ENCODE measurements at regions not wholly inside any gene's neighbourhood (a gene's known extent, or its start where the extent isn't known, plus 50 kb on each side); places are given as distances from the start of the nearest gene placed in this dataset.

DNA sequence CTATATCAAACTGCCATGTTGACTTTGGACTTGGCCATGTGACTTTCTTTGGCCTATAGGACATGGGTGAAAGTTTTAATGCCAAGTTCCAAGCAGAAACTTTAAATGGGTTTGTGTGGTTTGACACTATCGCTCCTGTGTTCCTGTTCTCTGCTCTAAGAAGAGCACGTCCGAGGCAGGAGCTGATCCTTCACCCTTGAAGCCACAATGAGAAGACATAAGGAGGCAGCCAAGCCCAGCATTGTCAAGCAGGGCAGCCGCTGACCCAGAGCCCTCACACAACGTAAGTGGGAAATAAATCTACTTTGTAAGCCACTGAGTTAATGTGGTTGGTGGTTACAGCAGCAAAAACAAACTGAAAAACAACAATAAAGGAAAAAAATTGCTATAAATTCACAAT is 422.4 kb downstream of the PID1 start:
- Histone ChIP-seq H3K36me3 (ENCODE audit: control insufficient read depth in 4 of 4, insufficient read depth in 3 of 4, low read depth in 1 of 4, low read length in 3 of 4) (no peaks in the 10 kb centered on the region), H3K27ac (ENCODE audit: low read depth in 1 of 2, low read length in 2 of 2) (no peak overlapping the region), H3K27me3 (ENCODE audit: control insufficient read depth in 4 of 4, insufficient read depth in 4 of 4, low read length in 3 of 4) (no peaks in the 10 kb centered on the region), H3K4me1 (ENCODE audit: control insufficient read depth in 4 of 4, insufficient read depth in 4 of 4, low read length in 3 of 4) (peaks cover 0 to 17% (median 8%) of the 10 kb centered on the region in 4 donors), H3K4me3 (ENCODE audit: low read depth in 1 of 3, low read length in 3 of 3) (no peak overlapping the region), H3K9ac (ENCODE audit: low read depth in 1 of 2, low read length in 2 of 2) (no peak overlapping the region), H3K9me3 (ENCODE audit: control insufficient read depth in 4 of 4, low read length in 3 of 4) (no peaks in the 10 kb centered on the region)
- TF ChIP-seq FOXA1 (IDR thresholded peaks at IDR 0.05): no peak
- TF ChIP-seq HNF4A (conservative IDR thresholded peaks at IDR 0.05): no peak
- TF ChIP-seq FOXA2 (IDR thresholded peaks at IDR 0.05): no peak
- TF ChIP-seq TAF1 (conservative IDR thresholded peaks at IDR 0.05): no peak
- no peak for TF ChIP-seq SP1 (IDR thresholded peaks at IDR 0.05)
- 88% methylated on average over 5 of the region's 5 CpGs for WGBS
- DNase-seq (ENCODE audit: low spot score): no peak

DNA sequence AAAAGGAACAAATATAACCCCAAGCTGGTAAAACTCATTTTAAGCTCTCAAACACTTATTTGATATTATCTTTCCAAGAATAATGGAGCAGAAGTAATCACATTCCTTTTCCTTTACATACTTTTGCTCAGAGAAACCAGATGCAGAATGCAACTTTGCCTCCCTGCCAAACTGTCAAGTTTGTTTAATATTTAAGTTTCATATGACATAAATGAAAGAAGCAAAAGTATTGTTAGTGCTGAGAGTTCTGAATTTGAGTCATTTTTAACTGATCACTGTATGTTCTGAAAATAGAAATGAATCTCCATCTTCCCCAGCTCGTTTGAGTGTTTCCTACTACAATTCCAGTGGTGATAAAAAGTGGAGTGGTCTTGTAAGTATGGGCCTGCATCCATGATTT is 423.4 kb downstream of the PID1 start:
- H3K27ac ChIP-seq (ENCODE audit: low read depth in 1 of 2, low read length in 2 of 2): no peak overlapping the region
- 58% methylated on average over 1 of the region's 1 CpG for WGBS
- TF ChIP-seq GABPA (IDR thresholded peaks at IDR 0.05 in 1 of 2, conservative IDR thresholded peaks at IDR 0.05 in 1 of 2) (no peak), HNF4G (IDR thresholded peaks at IDR 0.05) (no peak), YY1 (IDR thresholded peaks at IDR 0.05) (no peak), JUND (IDR thresholded peaks at IDR 0.05) (no peak), RAD21 (IDR thresholded peaks at IDR 0.05) (no peak), EGR1 (IDR thresholded peaks at IDR 0.05; ENCODE audit: low read depth in 2 of 2) (no peak), NR2F2 (IDR thresholded peaks at IDR 0.05) (no peak), TAF1 (conservative IDR thresholded peaks at IDR 0.05) (no peak), HNF4A (conservative IDR thresholded peaks at IDR 0.05) (no peak), MAX (IDR thresholded peaks at IDR 0.05) (no peak), FOXA1 (IDR thresholded peaks at IDR 0.05) (no peak), FOXA2 (IDR thresholded peaks at IDR 0.05) (no peak)
- TF ChIP-seq, protein P1, sequence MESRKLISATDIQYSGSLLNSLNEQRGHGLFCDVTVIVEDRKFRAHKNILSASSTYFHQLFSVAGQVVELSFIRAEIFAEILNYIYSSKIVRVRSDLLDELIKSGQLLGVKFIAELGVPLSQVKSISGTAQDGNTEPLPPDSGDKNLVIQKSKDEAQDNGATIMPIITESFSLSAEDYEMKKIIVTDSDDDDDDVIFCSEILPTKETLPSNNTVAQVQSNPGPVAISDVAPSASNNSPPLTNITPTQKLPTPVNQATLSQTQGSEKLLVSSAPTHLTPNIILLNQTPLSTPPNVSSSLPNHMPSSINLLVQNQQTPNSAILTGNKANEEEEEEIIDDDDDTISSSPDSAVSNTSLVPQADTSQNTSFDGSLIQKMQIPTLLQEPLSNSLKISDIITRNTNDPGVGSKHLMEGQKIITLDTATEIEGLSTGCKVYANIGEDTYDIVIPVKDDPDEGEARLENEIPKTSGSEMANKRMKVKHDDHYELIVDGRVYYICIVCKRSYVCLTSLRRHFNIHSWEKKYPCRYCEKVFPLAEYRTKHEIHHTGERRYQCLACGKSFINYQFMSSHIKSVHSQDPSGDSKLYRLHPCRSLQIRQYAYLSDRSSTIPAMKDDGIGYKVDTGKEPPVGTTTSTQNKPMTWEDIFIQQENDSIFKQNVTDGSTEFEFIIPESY (IDR thresholded peaks at IDR 0.05): no peak
- TF ChIP-seq, protein P2, sequence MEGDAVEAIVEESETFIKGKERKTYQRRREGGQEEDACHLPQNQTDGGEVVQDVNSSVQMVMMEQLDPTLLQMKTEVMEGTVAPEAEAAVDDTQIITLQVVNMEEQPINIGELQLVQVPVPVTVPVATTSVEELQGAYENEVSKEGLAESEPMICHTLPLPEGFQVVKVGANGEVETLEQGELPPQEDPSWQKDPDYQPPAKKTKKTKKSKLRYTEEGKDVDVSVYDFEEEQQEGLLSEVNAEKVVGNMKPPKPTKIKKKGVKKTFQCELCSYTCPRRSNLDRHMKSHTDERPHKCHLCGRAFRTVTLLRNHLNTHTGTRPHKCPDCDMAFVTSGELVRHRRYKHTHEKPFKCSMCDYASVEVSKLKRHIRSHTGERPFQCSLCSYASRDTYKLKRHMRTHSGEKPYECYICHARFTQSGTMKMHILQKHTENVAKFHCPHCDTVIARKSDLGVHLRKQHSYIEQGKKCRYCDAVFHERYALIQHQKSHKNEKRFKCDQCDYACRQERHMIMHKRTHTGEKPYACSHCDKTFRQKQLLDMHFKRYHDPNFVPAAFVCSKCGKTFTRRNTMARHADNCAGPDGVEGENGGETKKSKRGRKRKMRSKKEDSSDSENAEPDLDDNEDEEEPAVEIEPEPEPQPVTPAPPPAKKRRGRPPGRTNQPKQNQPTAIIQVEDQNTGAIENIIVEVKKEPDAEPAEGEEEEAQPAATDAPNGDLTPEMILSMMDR (IDR thresholded peaks at IDR 0.05; ENCODE audit: low read depth, low read length, missing input control): no peak
- TF ChIP-seq, protein P3, sequence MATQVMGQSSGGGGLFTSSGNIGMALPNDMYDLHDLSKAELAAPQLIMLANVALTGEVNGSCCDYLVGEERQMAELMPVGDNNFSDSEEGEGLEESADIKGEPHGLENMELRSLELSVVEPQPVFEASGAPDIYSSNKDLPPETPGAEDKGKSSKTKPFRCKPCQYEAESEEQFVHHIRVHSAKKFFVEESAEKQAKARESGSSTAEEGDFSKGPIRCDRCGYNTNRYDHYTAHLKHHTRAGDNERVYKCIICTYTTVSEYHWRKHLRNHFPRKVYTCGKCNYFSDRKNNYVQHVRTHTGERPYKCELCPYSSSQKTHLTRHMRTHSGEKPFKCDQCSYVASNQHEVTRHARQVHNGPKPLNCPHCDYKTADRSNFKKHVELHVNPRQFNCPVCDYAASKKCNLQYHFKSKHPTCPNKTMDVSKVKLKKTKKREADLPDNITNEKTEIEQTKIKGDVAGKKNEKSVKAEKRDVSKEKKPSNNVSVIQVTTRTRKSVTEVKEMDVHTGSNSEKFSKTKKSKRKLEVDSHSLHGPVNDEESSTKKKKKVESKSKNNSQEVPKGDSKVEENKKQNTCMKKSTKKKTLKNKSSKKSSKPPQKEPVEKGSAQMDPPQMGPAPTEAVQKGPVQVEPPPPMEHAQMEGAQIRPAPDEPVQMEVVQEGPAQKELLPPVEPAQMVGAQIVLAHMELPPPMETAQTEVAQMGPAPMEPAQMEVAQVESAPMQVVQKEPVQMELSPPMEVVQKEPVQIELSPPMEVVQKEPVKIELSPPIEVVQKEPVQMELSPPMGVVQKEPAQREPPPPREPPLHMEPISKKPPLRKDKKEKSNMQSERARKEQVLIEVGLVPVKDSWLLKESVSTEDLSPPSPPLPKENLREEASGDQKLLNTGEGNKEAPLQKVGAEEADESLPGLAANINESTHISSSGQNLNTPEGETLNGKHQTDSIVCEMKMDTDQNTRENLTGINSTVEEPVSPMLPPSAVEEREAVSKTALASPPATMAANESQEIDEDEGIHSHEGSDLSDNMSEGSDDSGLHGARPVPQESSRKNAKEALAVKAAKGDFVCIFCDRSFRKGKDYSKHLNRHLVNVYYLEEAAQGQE (IDR thresholded peaks at IDR 0.05): no peak
- H3K9ac ChIP-seq (ENCODE audit: low read depth in 1 of 2, low read length in 2 of 2): no peak overlapping the region
- H3K4me3 ChIP-seq (ENCODE audit: low read depth in 1 of 3, low read length in 3 of 3): no peak overlapping the region
- DNase-seq (ENCODE audit: low spot score): no peak
- H3K36me3 ChIP-seq (ENCODE audit: control insufficient read depth in 4 of 4, insufficient read depth in 3 of 4, low read depth in 1 of 4, low read length in 3 of 4): no peaks in the 10 kb centered on the region
- no peaks in the 10 kb centered on the region for H3K9me3 ChIP-seq (ENCODE audit: control insufficient read depth in 4 of 4, low read length in 3 of 4)
- no peaks in the 10 kb centered on the region for H3K27me3 ChIP-seq (ENCODE audit: control insufficient read depth in 4 of 4, insufficient read depth in 4 of 4, low read length in 3 of 4)
- H3K4me1 ChIP-seq (ENCODE audit: control insufficient read depth in 4 of 4, insufficient read depth in 4 of 4, low read length in 3 of 4): peaks cover 1 to 17% (median 8%) of the 10 kb centered on the region in 4 donors

All from liver (tissue), 8 donors.